ENCODE measurements at regions not wholly inside any gene's neighbourhood (a gene's known extent, or its start where the extent isn't known, plus 50 kb on each side); places are given as distances from the start of the nearest gene placed in this dataset.

DNA sequence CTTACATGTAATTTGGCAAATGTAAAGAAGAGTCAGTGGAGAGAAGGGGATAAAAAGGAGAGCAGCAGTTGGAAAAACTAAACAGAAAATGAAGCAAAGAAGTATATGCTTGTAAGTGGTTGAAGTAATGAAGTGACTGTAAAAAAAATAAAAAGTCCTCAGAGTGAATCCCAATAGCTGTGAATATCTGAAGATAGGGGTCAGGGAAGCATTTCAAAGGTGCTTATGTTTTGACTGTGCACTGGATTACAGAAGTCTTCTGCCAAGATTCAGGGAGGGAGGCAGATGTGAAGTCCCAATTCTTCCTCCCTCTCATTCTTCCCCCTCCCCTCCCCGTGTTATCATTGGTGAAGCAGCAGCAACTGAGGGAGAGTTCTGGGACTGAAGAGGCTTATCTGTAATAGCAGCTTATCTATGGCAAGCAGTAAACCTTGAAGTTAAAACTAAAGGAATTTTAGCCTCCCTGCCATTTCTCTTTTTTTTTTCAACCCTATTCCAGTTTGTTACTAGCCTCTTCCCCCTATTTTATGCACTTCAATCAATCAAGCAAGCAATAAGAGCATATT is 597.9 kb downstream of the IGSF11 start:
- intact Hi-C loops (cut with DNase I; ENCODE audit: low total_unique reads), result no loop called here
- WGBS, 5 donors, result 17 to 53% (median 19%) methylated on average over 1 of the region's 1 CpG
- Histone ChIP-seq H3K27me3 (replicated peaks in 1 of 7) (no peaks in the 10 kb centered on the region), H3K9me3 (no peaks in the 10 kb centered on the region), H3K36me3 (no peaks in the 10 kb centered on the region), H3K27ac (no peak overlapping the region), H3K4me1 (no peaks in the 10 kb centered on the region), H3K4me3 (no peak overlapping the region)
- TF ChIP-seq POLR2A (IDR thresholded peaks at IDR 0.05), result no peak
- TF ChIP-seq CTCF (IDR thresholded peaks at IDR 0.05 in 8 of 11, conservative IDR thresholded peaks at IDR 0.05 in 3 of 11), result no peak
- no peak for DNase-seq

GRCh38 chr3:118445036-118445435 is 589.6 kb downstream of the IGSF11 start:
- DNase-seq, result no peak
- no peak for TF ChIP-seq CTCF (IDR thresholded peaks at IDR 0.05 in 8 of 11, conservative IDR thresholded peaks at IDR 0.05 in 3 of 11)
- no peak for TF ChIP-seq POLR2AphosphoS5 (IDR thresholded peaks at IDR 0.05)
- TF ChIP-seq POLR2A (IDR thresholded peaks at IDR 0.05), result no peak
- Histone ChIP-seq H3K36me3 (no peaks in the 10 kb centered on the region), H3K9me3 (peaks cover 0 to 17% (median 9%) of the 10 kb centered on the region in 8 donors), H3K27me3 (replicated peaks in 1 of 7) (no peaks in the 10 kb centered on the region), H3K27ac (no peak overlapping the region), H3K4me1 (no peaks in the 10 kb centered on the region), H3K4me3 (no peak overlapping the region)
- WGBS, 5 donors, result 75 to 85% (median 81%) methylated on average over 6 of the region's 6 CpGs
- intact Hi-C loops (cut with DNase I; ENCODE audit: low total_unique reads), result no loop called here

- intact Hi-C loops (cut with DNase I; ENCODE audit: low total_unique reads), result no loop called here
- Histone ChIP-seq H3K9me3 (peaks cover 0 to 36% (median 27%) of the 10 kb centered on the region in 8 donors), H3K4me1 (no peaks in the 10 kb centered on the region), H3K27me3 (replicated peaks in 1 of 7) (no peaks in the 10 kb centered on the region), H3K27ac (no peak overlapping the region), H3K4me3 (no peak overlapping the region), H3K36me3 (no peaks in the 10 kb centered on the region)
- no peak for DNase-seq
- TF ChIP-seq CTCF (IDR thresholded peaks at IDR 0.05 in 8 of 11, conservative IDR thresholded peaks at IDR 0.05 in 3 of 11) (no peak), POLR2AphosphoS5 (IDR thresholded peaks at IDR 0.05) (no peak), POLR2A (IDR thresholded peaks at IDR 0.05) (no peak)
These were observed 587.3 kb downstream of the IGSF11 start for GRCh38 chr3:118447339-118447738.

DNA sequence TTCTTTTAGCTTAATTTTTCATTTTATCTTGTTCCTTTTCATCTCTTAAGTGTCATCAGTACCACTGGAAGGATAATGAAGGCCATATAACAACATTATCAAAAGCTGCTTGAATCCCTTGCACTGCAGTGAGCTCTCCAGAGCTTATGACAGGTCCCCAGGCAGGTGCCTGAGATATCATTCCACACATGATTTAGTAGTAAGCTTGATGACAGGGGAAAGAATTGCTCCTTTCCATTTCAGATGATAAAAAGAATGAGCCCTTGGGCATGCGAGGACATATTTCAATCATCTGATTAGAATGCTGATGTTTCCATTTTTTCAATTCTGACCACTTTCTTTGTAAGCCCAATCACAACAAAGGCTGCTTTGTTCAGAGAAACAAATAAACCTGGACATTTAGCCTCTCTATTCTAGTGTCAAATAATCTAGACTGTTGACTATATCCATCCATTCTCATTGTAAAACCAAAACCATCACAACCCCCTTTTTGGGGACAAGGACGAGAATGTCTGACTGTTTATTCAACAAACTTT is 567.8 kb downstream of the IGSF11 start:
- Histone ChIP-seq H3K4me1 (no peaks in the 10 kb centered on the region), H3K27ac (no peak overlapping the region), H3K36me3 (no peaks in the 10 kb centered on the region), H3K9me3 (peaks cover 0 to 4% (median 0%) of the 10 kb centered on the region in 8 donors), H3K27me3 (replicated peaks in 1 of 7) (no peaks in the 10 kb centered on the region), H3K4me3 (no peak overlapping the region)
- WGBS, 5 donors, result 76 to 91% (median 78%) methylated on average over 2 of the region's 2 CpGs
- intact Hi-C loops (cut with DNase I; ENCODE audit: low total_unique reads), result no loop called here
- DNase-seq, result no peak
- TF ChIP-seq CTCF (IDR thresholded peaks at IDR 0.05 in 8 of 11, conservative IDR thresholded peaks at IDR 0.05 in 3 of 11), result no peak
- TF ChIP-seq POLR2A (IDR thresholded peaks at IDR 0.05), result no peak
- no peak for TF ChIP-seq POLR2AphosphoS5 (IDR thresholded peaks at IDR 0.05)

Measured in spleen (tissue), 11 donors.